HCT116 (cell line): ENCODE measurements at regions not wholly inside any gene's neighbourhood (a gene's known extent, or its start where the extent isn't known, plus 50 kb on each side); places are given as distances from the start of the nearest gene placed in this dataset.

ENCODE experiments used
- ATAC-seq: fragments of 200-7000 bp; cut with Tn5 transposase; 2 replicates; pipeline ENCODE4 v1.9.1; 2020; ENCODE audit warnings: mild to moderate bottlenecking, moderate library complexity
- BruUV-seq: library from RNA; stranded (reverse); fragments of 400-500 nt; replicated peaks from 2 replicates; lab custom pipeline; 2021; lab: Mats Ljungman, UMichigan
- CTCF ChIA-PET: fragments of 300-600 bp; sonication (Branson Sonifier 250); formaldehyde crosslinking; loops from one replicate; lab custom pipeline; 2021; ENCODE audit warnings: antibody characterized with exemption; lab: Charles Lee
- POLR2A ChIA-PET: fragments of 300-600, 350-600 bp; sonication (Branson Sonifier 250); formaldehyde crosslinking; loops from one replicate; lab custom pipeline; 2021; ENCODE audit warnings: antibody characterized with exemption; lab: Charles Lee
- RAD21 ChIA-PET, 2 experiments: fragments of 300-600 bp; sonication (Branson Sonifier 250); formaldehyde crosslinking; loops; one replicate each; lab custom pipeline; 2023; ENCODE audit warnings: low total read pairs in 2 of 2; ENCODE audit not compliant: uncharacterized antibody in 2 of 2, unreplicated experiment in 2 of 2, low non-redundant PET in 1 of 2; lab: Charles Lee
- DNase-seq: peaks from one replicate; pipeline ENCODE4 v3.0.0-alpha.2; 2010; ENCODE audit warnings: low read depth, low spot score
- H2AFZ ChIP-seq: fragments of 200-600 bp; shearing (Covaris generic), sonication (generic); 2 replicates; pipeline ENCODE4 v1.6.1; 2017; ENCODE audit warnings: low read depth, mixed run types, mixed read lengths, antibody characterized with exemption, low read length; ENCODE audit not compliant: poor library complexity, severe bottlenecking
- H3K27ac ChIP-seq: 2 replicates; pipeline ENCODE4 v1.5.1; 2012; ENCODE audit warnings: low read depth, low read length
- H3K27me3 ChIP-seq: fragments of 200-600 bp; sonication (generic); 2 replicates; pipeline ENCODE4 v1.6.1; 2016; ENCODE audit warnings: mixed run types, low read length, mixed read lengths; ENCODE audit not compliant: insufficient read depth
- H3K36me3 ChIP-seq, 2 experiments: fragments of 200-500 bp in 1 of 2; fragments of 200-600 bp in 1 of 2; sonication (Bioruptor generic) in 1 of 2; sonication (generic) in 1 of 2; 2 replicates each; pipeline versions ENCODE4 v1.5.1 to v1.6.1; 2014 to 2016; ENCODE audit warnings: low read length in 2 of 2, inconsistent platforms in 1 of 2, mixed read lengths in 1 of 2, mixed run types in 1 of 2; ENCODE audit not compliant: insufficient read depth in 2 of 2, control insufficient read depth in 1 of 2
- H3K4me1 ChIP-seq, 2 experiments: fragments of 200-600 bp in 1 of 2; sonication (generic) in 1 of 2; 2 replicates each; pipeline versions ENCODE4 v1.5.1 to v1.6.1; 2012 to 2017; ENCODE audit warnings: low read length in 2 of 2, inconsistent platforms in 1 of 2, mild to moderate bottlenecking in 1 of 2, mixed read lengths in 1 of 2, mixed run types in 1 of 2, moderate library complexity in 1 of 2; ENCODE audit not compliant: insufficient read depth in 2 of 2, control insufficient read depth in 1 of 2
- H3K4me2 ChIP-seq: fragments of 200-600 bp; sonication (generic); 2 replicates; pipeline ENCODE4 v1.6.1; 2017; ENCODE audit warnings: mixed run types, low read length, mixed read lengths
- H3K4me3 ChIP-seq, 2 experiments: fragments of 200-600 bp in 1 of 2; sonication (generic) in 1 of 2; replicated peaks in 1 of 2; 2 replicates each; pipeline ENCODE4 v1.5.1; 2011 to 2016; ENCODE audit warnings: low read length in 2 of 2, control low read depth in 1 of 2, low read depth in 1 of 2, mild to moderate bottlenecking in 1 of 2, mixed read lengths in 1 of 2, mixed run types in 1 of 2
- H3K79me2 ChIP-seq: fragments of 200-600 bp; sonication (generic); 2 replicates; pipeline ENCODE4 v1.6.1; 2017; ENCODE audit warnings: mild to moderate bottlenecking, mixed run types, low read length, moderate library complexity, mixed read lengths; ENCODE audit not compliant: insufficient read depth
- H3K9ac ChIP-seq: fragments of 200-600 bp; sonication (generic); 2 replicates; pipeline ENCODE4 v1.6.1; 2016; ENCODE audit warnings: low read length, mixed read lengths
- H3K9me2 ChIP-seq: fragments of 200-600 bp; sonication (generic), shearing (Covaris generic); 2 replicates; pipeline ENCODE4 v1.6.1; 2017; ENCODE audit warnings: mixed run types, mild to moderate bottlenecking, moderate library complexity; ENCODE audit not compliant: insufficient read depth
- H3K9me3 ChIP-seq, 2 experiments: fragments of 200-500 bp in 1 of 2; fragments of 200-600 bp in 1 of 2; sonication (Bioruptor generic) in 1 of 2; sonication (generic) in 1 of 2; 2 replicates each; pipeline ENCODE4 v1.6.1; 2014 to 2017; ENCODE audit warnings: low read length in 2 of 2, mixed read lengths in 2 of 2, inconsistent platforms in 1 of 2, low read depth in 1 of 2, mild to moderate bottlenecking in 1 of 2, mixed run types in 1 of 2, moderate library complexity in 1 of 2; ENCODE audit not compliant: control insufficient read depth in 1 of 2, insufficient read depth in 1 of 2
- H4K20me1 ChIP-seq: fragments of 200-600 bp; sonication (generic), shearing (Covaris generic); 2 replicates; pipeline ENCODE4 v1.6.1; 2017; ENCODE audit warnings: mixed run types, mild to moderate bottlenecking, moderate library complexity; ENCODE audit not compliant: insufficient read depth
- CEBPB ChIP-seq: IDR thresholded peaks from 2 replicates; pipeline ENCODE4 v1.6.1; 2012; ENCODE audit warnings: low read depth
- EZH2phosphoT487 ChIP-seq: fragments of 200-600 bp; IDR thresholded peaks from 2 replicates; pipeline ENCODE4 v1.6.1; 2018; ENCODE audit warnings: antibody characterized with exemption, borderline replicate concordance
- FOSL1 ChIP-seq: IDR thresholded peaks from 2 replicates; pipeline ENCODE4 v1.6.1; 2012; ENCODE audit warnings: low read depth
- JUND ChIP-seq: IDR thresholded peaks from 2 replicates; pipeline ENCODE4 v1.6.1; 2012
- POLR2A ChIP-seq: IDR thresholded peaks from 2 replicates; pipeline ENCODE4 v1.7.0; 2011; ENCODE audit warnings: borderline replicate concordance; ENCODE audit not compliant: insufficient read depth, insufficient read length; ENCODE audit errors: extremely low read depth
- POLR2AphosphoS5 ChIP-seq: IDR thresholded peaks from 2 replicates; pipeline ENCODE4 v1.6.1; 2011; ENCODE audit warnings: mild to moderate bottlenecking, low read depth, low read length, moderate library complexity
- RAD21 ChIP-seq: IDR thresholded peaks from 2 replicates; pipeline ENCODE4 v1.6.1; 2012; ENCODE audit warnings: low read depth, mild to moderate bottlenecking
- SIN3A ChIP-seq: IDR thresholded peaks from 2 replicates; pipeline ENCODE4 v1.6.1; 2012; ENCODE audit warnings: low read depth
- SRF ChIP-seq: IDR thresholded peaks from 2 replicates; pipeline ENCODE4 v1.6.1; 2012; ENCODE audit warnings: low read depth
- TCF7L2 ChIP-seq: IDR thresholded peaks from 2 replicates; pipeline ENCODE4 v1.7.0; 2011; ENCODE audit warnings: borderline replicate concordance, inconsistent platforms; ENCODE audit not compliant: insufficient read depth, insufficient read length; ENCODE audit errors: extremely low read depth
- ZBTB33 ChIP-seq: IDR thresholded peaks from 2 replicates; pipeline ENCODE4 v1.6.1; 2011; ENCODE audit warnings: mild to moderate bottlenecking, low read length, moderate library complexity; ENCODE audit not compliant: insufficient replicate concordance; ENCODE audit errors: extremely low read depth
- ZFX ChIP-seq: fragments of 450-650 bp; IDR thresholded peaks from 2 replicates; pipeline ENCODE4 v1.6.1; 2017
- ZNF274 ChIP-seq: fragments of 200-500 bp; sonication (Bioruptor generic); IDR thresholded peaks from 2 replicates; pipeline ENCODE4 v1.6.1; 2014; ENCODE audit warnings: mild to moderate bottlenecking, low read depth, low read length, inconsistent platforms
- intact Hi-C: fragments of 100-400 bp; cut with micrococcal nuclease; formaldehyde crosslinking; loops from 2 replicates; pipeline ENCODE4 v1.10.0; 2022
- TF ChIP-seq, protein P1 (sequence below): IDR thresholded peaks from 2 replicates; pipeline ENCODE4 v1.6.1; 2012; ENCODE audit warnings: low read depth
- TF ChIP-seq, protein P2 (sequence below): IDR thresholded peaks from 2 replicates; pipeline ENCODE4 v1.6.1; 2012

DNA sequence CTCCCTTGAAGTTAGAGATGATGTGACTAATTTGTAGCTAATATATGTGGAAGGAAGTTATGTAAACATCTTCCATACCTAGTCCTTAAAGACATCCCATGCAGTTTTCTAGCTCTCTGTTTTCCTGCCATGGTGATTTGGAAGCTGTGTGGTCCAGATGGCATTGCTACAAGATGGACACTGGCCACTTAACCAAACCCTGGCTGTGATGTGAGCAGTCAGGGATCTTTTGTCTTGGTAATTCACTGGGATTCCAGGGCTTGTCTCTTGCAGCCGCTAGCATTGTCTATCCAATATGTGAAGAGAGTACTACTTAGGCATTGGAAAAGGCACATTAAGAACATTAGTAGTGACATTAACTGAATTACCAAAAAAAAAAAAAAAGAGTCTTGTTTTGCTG, 139.9 kb upstream of the DOCK10 start:
- Histone ChIP-seq H3K79me2 (no peaks in the 10 kb centered on the region), H3K4me3 (no peak overlapping the region), H3K36me3 (no peaks in the 10 kb centered on the region), H3K9me2 (no peaks in the 10 kb centered on the region), H3K9me3 (no peaks in the 10 kb centered on the region), H4K20me1 (no peaks in the 10 kb centered on the region), H2AFZ (no peak overlapping the region), H3K4me1 (no peaks in the 10 kb centered on the region), H3K9ac (no peak overlapping the region), H3K4me2 (no peak overlapping the region), H3K27me3 (no peaks in the 10 kb centered on the region), H3K27ac (no peak overlapping the region)
- intact Hi-C loops: no loop called here
- DNase-seq (no peak), ATAC-seq (no peak)
- TF ChIP-seq RAD21 (no peak), ZBTB33 (no peak), SRF (no peak)
- POLR2A ChIA-PET: no interaction called here
- CTCF ChIA-PET: no interaction called here
- no TSS peak for BruUV-seq
- RAD21 ChIA-PET: no interaction called here

DNA sequence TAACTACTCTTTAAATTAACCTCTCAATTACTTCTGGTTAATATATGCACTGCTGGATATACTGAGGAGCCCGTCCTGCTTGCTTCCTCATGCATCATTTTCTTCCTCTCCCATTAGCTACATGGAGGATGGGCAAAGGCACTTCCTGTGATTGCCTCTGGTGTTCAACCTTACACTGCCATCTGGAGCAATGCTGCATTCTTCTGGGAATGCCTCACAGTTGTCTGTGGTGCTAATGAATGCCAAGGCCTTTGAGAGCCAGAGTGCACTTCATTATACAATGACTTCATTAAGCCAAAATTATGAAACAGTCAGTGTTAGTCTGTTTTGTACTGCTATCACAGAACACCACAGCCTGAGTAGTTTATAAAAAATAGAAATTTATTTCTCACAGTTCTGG, 134.8 kb upstream of the DOCK10 start:
- Histone ChIP-seq H4K20me1 (no peaks in the 10 kb centered on the region), H3K27ac (no peak overlapping the region), H3K4me2 (no peak overlapping the region), H3K36me3 (no peaks in the 10 kb centered on the region), H3K79me2 (no peaks in the 10 kb centered on the region), H3K4me1 (no peaks in the 10 kb centered on the region), H3K9me3 (no peaks in the 10 kb centered on the region), H3K9me2 (peaks cover 2% of the 10 kb centered on the region; the same call in 1 of the 2 replicates), H3K4me3 (no peak overlapping the region), H3K27me3 (no peaks in the 10 kb centered on the region), H3K9ac (no peak overlapping the region), H2AFZ (no peak overlapping the region)
- intact Hi-C loops: no loop called here
- CTCF ChIA-PET: no interaction called here
- no TSS peak for BruUV-seq
- RAD21 ChIA-PET: no interaction called here
- POLR2A ChIA-PET: no interaction called here
- ATAC-seq: peak; percentile 36; the same call in 1 of the 2 replicates
- TF ChIP-seq POLR2AphosphoS5: no peak
- TF ChIP-seq CEBPB: no peak
- TF ChIP-seq SRF: no peak
- no peak for TF ChIP-seq RAD21
- no peak for TF ChIP-seq JUND
- no peak for TF ChIP-seq SIN3A
- no peak for TF ChIP-seq ZNF274
- TF ChIP-seq, protein P1, sequence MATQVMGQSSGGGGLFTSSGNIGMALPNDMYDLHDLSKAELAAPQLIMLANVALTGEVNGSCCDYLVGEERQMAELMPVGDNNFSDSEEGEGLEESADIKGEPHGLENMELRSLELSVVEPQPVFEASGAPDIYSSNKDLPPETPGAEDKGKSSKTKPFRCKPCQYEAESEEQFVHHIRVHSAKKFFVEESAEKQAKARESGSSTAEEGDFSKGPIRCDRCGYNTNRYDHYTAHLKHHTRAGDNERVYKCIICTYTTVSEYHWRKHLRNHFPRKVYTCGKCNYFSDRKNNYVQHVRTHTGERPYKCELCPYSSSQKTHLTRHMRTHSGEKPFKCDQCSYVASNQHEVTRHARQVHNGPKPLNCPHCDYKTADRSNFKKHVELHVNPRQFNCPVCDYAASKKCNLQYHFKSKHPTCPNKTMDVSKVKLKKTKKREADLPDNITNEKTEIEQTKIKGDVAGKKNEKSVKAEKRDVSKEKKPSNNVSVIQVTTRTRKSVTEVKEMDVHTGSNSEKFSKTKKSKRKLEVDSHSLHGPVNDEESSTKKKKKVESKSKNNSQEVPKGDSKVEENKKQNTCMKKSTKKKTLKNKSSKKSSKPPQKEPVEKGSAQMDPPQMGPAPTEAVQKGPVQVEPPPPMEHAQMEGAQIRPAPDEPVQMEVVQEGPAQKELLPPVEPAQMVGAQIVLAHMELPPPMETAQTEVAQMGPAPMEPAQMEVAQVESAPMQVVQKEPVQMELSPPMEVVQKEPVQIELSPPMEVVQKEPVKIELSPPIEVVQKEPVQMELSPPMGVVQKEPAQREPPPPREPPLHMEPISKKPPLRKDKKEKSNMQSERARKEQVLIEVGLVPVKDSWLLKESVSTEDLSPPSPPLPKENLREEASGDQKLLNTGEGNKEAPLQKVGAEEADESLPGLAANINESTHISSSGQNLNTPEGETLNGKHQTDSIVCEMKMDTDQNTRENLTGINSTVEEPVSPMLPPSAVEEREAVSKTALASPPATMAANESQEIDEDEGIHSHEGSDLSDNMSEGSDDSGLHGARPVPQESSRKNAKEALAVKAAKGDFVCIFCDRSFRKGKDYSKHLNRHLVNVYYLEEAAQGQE: no peak
- no peak for TF ChIP-seq POLR2A
- no peak for TF ChIP-seq FOSL1
- TF ChIP-seq TCF7L2: no peak
- TF ChIP-seq, protein P2, sequence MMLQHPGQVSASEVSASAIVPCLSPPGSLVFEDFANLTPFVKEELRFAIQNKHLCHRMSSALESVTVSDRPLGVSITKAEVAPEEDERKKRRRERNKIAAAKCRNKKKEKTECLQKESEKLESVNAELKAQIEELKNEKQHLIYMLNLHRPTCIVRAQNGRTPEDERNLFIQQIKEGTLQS: no peak
- no peak for TF ChIP-seq EZH2phosphoT487
- TF ChIP-seq ZFX: no peak
- DNase-seq: no peak
